ENCODE measurements at regions not wholly inside any gene's neighbourhood (a gene's known extent, or its start where the extent isn't known, plus 50 kb on each side); places are given as distances from the start of the nearest gene placed in this dataset.

- DNase-seq: no peak
Observed at GRCh38 chr9:106726070-106726815, 136.7 kb upstream of the ZNF462 start.

DNA sequence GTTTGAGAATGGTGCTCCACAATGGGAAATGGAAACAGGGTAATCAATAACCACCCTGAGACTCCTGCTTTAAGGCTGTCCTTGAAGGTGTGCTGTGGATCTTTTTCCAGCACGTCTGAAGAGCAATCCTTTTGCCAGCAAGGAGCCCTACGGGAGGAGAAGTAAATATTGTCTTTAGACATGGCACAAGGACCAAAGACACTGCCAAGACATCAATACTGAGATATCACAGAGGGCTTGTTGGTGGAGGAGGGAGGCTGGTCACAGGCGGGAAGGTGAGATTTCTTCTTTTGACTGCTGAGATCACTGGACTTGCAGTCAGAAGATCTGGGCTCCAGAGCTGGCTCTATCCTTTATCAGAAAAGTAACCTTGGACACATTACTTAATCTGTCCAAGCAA lies 135.0 kb upstream of the ZNF462 start:
- DNase-seq: no peak

DNA sequence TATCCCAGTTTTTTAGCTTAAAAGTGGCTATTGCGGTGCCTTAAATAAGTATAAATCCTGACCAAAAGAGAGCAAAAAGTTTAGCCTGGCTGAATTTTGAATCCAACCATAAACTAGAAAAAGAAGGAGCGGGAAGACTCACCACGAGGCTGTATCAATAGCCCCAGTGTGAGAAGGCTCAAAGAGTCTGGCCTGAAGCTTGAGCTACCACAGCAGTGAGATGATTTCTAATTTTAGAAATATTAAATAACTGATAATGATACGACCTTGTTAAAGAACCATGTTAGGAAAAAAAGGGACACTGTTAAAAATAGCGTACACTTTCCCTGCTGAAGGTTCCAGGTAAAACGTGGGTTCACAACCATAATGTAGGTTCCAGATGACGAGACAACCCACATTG lies 134.1 kb upstream of the ZNF462 start:
- DNase-seq: no peak

- DNase-seq: no peak
Observed at GRCh38 chr9:106731910-106732309, 131.1 kb upstream of the ZNF462 start.

- no peak for DNase-seq
Observed at GRCh38 chr9:106733828-106734380, 129.1 kb upstream of the ZNF462 start.

GRCh38 chr9:106737516-106737915 lies 125.5 kb upstream of the ZNF462 start:
- DNase-seq: no peak

DNA sequence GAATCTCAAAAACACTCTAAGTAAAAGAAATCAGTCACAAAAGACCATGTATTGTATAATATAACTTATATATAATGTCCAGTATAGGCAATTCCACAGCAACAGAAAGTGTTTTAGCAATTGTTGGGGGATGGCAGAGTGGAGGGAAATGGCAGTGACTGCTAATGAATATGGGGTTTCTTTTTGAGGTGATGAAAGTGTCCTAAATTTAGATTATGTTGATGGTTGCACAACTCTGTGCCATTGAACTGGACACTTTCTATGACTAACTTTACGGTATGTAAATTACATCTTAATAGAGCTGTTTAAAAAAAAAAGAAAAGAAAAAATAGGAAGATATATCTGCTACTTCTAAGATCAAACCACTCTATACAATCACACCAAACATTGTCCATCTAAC lies 124.9 kb upstream of the ZNF462 start:
- DNase-seq: no peak

GRCh38 chr9:106745457-106745856 lies 117.5 kb upstream of the ZNF462 start:
- DNase-seq: peak; percentile 73

DNA sequence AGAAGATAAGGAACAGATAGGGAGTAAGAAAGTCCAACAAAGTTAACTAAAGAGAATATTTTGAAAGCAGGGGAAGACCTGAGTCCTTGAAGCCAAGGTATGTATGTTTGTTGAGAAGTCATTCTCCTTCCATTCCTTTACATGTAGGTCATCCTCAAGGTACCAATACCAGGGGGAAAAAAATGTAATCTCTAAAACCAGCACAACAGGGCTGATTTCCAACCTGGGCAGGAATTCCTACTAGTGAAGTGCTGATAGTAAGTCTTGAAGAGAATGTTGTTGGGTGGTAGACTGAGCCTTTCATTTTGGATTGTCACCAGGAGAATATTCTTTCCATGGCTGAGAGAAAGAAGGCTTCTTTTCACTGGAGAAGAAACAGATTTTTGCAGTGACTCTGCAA lies 117.1 kb upstream of the ZNF462 start:
- peak; percentile 32 for DNase-seq

GRCh38 chr9:106751681-106752080 lies 111.3 kb upstream of the ZNF462 start:
- no peak for DNase-seq

DNA sequence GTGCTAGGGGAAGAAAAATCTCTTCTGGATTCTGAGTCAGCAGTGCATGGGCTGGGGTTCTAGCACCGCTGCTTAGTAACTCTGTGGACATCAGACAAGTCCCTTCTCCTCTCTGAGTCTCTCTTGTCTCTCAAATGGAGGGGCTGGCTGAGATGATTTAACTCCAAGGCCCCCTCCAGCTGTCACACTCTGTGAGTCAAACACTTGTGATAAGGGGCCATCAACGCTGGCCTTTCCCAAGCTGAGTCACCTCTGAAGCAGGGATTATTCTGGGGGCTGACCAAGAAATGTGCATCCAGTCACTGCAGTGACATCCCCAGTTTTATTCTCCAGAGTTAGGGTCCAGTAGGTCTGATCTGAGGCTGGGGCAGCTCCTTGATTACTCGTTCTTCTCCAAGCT lies 110.4 kb upstream of the ZNF462 start:
- DNase-seq: no peak

DNA sequence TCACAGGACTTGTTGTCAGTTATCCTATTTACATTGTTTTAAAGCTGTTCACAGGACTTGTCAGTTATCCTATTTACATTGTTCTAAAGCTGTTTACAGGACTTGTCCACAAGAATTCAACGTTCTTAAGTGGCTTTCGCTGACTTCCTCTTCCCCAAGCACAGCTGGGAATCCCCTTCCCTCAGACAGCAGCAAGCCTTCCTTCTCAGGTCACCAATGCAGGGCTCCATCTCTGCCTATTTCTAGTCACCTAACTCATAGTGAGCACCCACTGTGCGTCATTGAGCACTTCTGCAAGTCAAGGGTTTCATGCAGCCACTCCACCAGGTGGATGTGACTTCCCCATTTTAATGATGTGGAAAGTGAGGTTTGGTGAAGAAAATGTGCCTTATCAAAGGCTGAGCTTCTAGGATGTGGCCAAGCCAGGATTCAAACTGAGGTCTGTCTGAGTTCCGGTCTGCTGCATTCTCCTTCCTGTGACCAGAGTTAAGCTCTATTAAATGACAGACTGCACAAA lies 109.8 kb upstream of the ZNF462 start:
- DNase-seq: no peak

GRCh38 chr9:106755736-106756135 lies 107.2 kb upstream of the ZNF462 start:
- DNase-seq: no peak

DNA sequence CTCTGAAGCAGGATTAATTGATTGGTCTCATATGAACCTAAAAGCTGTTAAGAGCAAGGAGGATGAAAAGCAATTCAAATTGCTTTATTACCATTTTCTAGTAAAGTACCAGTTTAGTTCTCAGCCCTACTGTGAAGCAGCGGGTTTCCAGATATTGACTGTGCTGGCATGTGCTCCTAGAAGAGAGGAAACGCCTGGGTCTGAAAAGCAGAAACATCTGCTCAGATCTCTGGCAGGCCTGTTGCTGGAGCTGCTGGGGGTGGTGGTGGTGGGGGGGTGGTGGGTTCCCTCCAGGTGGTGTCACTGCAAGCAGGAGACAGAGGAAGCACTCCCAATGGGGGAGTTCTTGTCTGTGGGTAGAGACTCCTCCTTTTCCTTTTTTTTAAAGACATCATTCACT lies 105.5 kb upstream of the ZNF462 start:
- DNase-seq: no peak

DNA sequence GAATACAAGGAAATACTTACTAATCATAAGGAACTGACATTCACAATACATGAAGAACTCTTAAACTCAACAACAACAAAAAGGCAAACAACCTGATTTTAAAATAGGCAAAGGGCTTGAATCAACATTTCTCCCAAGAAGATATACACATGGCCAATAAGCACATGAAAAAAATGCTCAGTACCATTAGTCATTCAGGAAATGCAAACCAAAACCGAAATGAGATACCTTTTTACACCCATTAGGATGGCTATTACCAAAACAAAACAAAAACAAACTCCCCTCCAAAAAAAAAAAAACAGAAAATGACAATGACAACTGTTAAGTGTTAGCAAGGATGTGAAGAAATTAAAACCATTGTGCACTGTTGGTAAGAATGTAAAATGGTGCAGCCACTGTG lies 104.1 kb upstream of the ZNF462 start:
- DNase-seq: no peak

DNA sequence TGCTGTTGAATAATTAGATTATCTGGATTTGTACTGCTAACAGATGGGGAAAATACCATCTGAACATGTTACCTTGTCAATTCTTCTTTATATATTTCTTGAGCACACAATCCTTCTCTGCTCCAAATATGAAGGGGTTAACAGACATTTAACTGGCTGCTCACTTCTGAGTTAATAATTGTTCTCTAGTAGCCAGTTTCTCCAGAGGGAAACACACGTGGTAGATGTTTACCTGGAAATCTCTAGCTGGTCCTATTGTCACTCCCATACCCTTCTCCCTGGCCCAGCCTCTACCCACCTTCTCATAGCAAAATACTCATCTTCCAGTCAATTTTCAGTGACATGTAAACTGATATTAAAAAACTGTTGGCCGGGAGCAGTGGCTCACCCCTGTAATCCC lies 101.5 kb upstream of the ZNF462 start:
- DNase-seq: no peak

GRCh38 chr9:106766616-106767015 lies 96.3 kb upstream of the ZNF462 start:
- no peak for DNase-seq

DNA sequence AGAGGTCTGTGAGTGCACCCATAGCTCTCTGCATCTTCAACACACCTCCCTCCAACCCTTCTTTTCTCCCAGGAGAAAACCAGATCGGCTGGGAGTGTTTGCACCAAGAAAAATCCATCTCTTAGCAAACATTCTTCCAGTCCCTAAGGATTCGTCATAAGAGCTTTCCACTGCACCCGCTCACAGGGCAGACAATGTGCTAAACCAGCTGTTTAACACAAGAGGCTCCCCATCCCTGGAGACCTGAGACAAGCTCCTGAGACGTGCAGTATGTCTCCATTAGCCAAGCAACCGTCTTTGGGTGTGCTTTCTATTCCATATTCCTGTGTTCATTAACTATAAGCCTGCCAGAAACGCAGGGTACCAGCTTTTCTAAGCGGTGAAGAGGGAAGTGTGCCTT lies 93.6 kb upstream of the ZNF462 start:
- no peak for DNase-seq

- DNase-seq: no peak
Observed at GRCh38 chr9:106771608-106772007, 91.4 kb upstream of the ZNF462 start.

DNA sequence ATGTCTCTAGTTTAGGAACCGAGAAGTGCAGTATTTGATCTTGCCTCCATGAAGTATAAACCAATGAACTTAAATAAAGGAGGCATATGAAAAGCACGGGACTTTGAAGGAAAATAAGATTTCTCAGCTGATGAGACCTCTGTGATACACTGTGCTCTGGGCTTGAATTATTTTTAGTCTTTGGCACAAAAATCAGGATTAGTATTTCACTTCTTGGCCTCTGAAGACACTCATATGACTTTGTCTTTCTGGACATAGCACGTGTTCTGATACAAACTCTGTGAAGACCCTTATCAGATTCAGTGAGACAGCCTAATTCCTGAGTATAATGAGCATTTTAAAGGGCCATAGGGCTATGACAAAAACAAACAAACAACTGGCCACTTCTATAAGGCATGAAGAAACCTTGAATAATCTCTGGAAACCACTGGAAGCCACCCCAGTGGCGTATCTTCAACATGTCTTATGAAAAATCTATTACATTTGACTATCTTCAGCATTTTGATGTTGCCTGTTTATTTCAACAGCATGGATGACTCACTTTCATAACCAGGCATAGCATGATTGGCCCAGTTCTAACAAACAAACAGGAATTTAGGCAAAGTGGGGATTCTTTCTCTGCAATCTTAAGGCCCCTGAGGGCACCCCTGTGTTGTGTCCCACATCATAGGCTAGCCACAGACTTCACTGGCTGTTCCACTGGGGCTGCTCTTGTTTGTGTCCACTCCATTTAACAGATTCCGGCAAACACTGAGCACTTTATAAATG lies 90.3 kb upstream of the ZNF462 start:
- DNase-seq: no peak

DNA sequence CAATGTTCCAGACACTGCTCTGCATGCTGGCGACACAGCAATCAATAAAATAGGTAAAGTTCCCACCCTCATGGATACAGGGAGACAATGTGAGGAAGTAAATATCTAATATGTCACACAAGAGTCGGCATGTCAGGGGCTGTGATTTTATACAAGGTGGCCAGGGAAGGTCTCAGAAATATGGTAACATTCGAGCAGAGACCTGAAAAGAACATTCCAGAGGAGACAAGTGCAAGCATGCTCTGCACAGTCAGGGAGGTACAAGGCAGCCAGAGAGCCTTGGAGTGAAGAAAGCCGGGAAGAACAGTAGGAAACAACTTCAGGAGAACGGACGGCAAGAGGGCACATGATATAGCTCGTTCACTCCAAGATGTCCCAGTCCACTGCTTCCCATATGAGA lies 89.2 kb upstream of the ZNF462 start:
- no peak for DNase-seq

DNA sequence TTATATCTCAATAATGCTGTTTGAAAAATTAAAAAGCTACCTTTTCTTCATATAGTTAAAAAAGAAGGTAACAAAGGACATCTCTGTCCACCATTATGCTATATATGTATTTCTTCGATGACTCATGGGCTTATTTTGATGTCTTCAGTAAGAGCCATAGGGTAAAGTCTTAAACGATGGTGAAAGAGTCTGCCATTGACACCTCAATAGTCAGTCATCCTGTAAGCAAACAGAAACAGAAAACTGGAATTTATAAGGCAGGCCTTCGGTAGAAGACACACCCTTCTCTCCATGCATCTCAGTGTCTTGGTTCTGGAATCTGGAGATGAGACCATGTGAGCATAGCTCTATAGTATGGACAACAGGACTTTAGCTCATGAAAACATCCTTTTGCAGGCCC lies 87.0 kb upstream of the ZNF462 start:
- DNase-seq: no peak

DNA sequence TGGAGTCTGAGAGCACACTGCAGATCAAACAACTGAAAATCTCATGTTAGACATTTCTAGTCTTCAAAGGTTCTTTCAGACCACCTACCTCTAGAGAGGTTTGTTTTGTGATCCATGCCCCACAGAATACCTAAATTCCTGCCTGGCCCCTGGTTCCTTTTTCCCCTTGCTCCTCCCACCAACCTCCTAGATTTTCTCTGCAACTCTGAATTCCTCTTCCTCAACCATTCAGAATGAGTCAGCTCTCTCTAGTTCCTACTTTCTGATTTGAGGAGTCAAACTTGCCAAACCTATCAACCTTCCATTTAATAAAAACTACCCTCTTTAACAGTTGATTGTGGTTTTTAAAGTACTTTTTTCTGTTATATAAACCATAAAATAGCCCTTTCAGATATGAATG lies 83.2 kb upstream of the ZNF462 start:
- DNase-seq: no peak

- no peak for DNase-seq
Observed at GRCh38 chr9:106783121-106783520, 79.8 kb upstream of the ZNF462 start.

Data from fibroblast of upper back skin (primary cell).